ENCODE measurements at regions not wholly inside any gene's neighbourhood (a gene's known extent, or its start where the extent isn't known, plus 50 kb on each side); places are given as distances from the start of the nearest gene placed in this dataset.

GRCh38 chr4:153039542-153040185 lies 103.5 kb downstream of the FHDC1 start:
- TF ChIP-seq, protein P1, sequence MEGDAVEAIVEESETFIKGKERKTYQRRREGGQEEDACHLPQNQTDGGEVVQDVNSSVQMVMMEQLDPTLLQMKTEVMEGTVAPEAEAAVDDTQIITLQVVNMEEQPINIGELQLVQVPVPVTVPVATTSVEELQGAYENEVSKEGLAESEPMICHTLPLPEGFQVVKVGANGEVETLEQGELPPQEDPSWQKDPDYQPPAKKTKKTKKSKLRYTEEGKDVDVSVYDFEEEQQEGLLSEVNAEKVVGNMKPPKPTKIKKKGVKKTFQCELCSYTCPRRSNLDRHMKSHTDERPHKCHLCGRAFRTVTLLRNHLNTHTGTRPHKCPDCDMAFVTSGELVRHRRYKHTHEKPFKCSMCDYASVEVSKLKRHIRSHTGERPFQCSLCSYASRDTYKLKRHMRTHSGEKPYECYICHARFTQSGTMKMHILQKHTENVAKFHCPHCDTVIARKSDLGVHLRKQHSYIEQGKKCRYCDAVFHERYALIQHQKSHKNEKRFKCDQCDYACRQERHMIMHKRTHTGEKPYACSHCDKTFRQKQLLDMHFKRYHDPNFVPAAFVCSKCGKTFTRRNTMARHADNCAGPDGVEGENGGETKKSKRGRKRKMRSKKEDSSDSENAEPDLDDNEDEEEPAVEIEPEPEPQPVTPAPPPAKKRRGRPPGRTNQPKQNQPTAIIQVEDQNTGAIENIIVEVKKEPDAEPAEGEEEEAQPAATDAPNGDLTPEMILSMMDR (IDR thresholded peaks at IDR 0.05): no peak
- TF ChIP-seq POLR2AphosphoS5 (IDR thresholded peaks at IDR 0.05) (no peak), POLR2A (IDR thresholded peaks at IDR 0.05; ENCODE audit: low read depth) (no peak), EP300 (IDR thresholded peaks at IDR 0.05) (no peak)

All from esophagus muscularis mucosa (tissue), 4 donors.